HepG2 (cell line): ENCODE measurements at regions not wholly inside any gene's neighbourhood (a gene's known extent, or its start where the extent isn't known, plus 50 kb on each side); places are given as distances from the start of the nearest gene placed in this dataset.

Experiments
- ATF7-NPFF ChIP-seq: sonication (generic); formaldehyde crosslinking; IDR thresholded peaks from 2 replicates; pipeline ENCODE4 v1.8.1; 2023; ENCODE audit warnings: mild to moderate bottlenecking, low read depth, missing genetic modification reagents, moderate library complexity
- CC2D1A ChIP-seq: sonication (generic); formaldehyde crosslinking; IDR thresholded peaks from 2 replicates; pipeline ENCODE4 v1.8.1; 2023; ENCODE audit warnings: mild to moderate bottlenecking, missing genetic modification reagents
- DMAP1 ChIP-seq: IDR thresholded peaks from 2 replicates; pipeline ENCODE4 v1.6.1; 2016
- EP300 ChIP-seq, 3 experiments: sonication (generic) in 1 of 3; formaldehyde crosslinking in 1 of 3; IDR thresholded peaks; 2 replicates each; pipeline versions ENCODE4 v1.5.1 to v1.6.1; 2011 to 2020; ENCODE audit warnings: low read depth in 2 of 3, low read length in 2 of 3, borderline replicate concordance in 1 of 3, improper control_type of control experiment in 1 of 3, mild to moderate bottlenecking in 1 of 3, missing genetic modification reagents in 1 of 3, moderate library complexity in 1 of 3
- HBP1 ChIP-seq: IDR thresholded peaks from 2 replicates; pipeline ENCODE4 v1.6.1; 2016; ENCODE audit warnings: low read depth, control low read depth
- HDAC2 ChIP-seq: sonication (generic); formaldehyde crosslinking; IDR thresholded peaks from 2 replicates; pipeline ENCODE4 v1.4.0; 2020; ENCODE audit warnings: missing genetic modification reagents
- MAF1 ChIP-seq: sonication (generic); formaldehyde crosslinking; IDR thresholded peaks from 2 replicates; pipeline ENCODE4 v1.5.0; 2020; ENCODE audit warnings: missing genetic modification reagents, borderline replicate concordance
- NFIB ChIP-seq: sonication (generic); formaldehyde crosslinking; IDR thresholded peaks from 2 replicates; pipeline ENCODE4 v1.9.0; 2021; ENCODE audit warnings: missing genetic modification reagents, mild to moderate bottlenecking, borderline replicate concordance
- NFKB2 ChIP-seq: sonication (generic); formaldehyde crosslinking; IDR thresholded peaks from 2 replicates; pipeline ENCODE4 v1.4.0; 2020; ENCODE audit warnings: missing genetic modification reagents, borderline replicate concordance
- NR0B2 ChIP-seq: sonication (generic); formaldehyde crosslinking; IDR thresholded peaks from 2 replicates; pipeline ENCODE4 v1.4.0; 2020; ENCODE audit warnings: mild to moderate bottlenecking, missing genetic modification reagents
- PBX2 ChIP-seq: IDR thresholded peaks from 2 replicates; pipeline ENCODE4 v1.6.1; 2016; ENCODE audit warnings: control low read depth
- SNAI1 ChIP-seq: sonication (generic); formaldehyde crosslinking; IDR thresholded peaks from 2 replicates; pipeline ENCODE4 v1.5.0; 2020; ENCODE audit warnings: mild to moderate bottlenecking, missing genetic modification reagents, borderline replicate concordance
- SOX5 ChIP-seq: IDR thresholded peaks from 2 replicates; pipeline ENCODE4 v1.6.1; 2016; ENCODE audit warnings: borderline replicate concordance
- ZNF124 ChIP-seq: sonication (generic); formaldehyde crosslinking; IDR thresholded peaks from 2 replicates; pipeline ENCODE4 v1.4.0; 2020; ENCODE audit warnings: missing genetic modification reagents
- ZNF441 ChIP-seq: sonication (generic); formaldehyde crosslinking; IDR thresholded peaks from 2 replicates; pipeline ENCODE4 v1.7.0; 2021; ENCODE audit warnings: missing genetic modification reagents, borderline replicate concordance
- ZNF562 ChIP-seq: sonication (generic); formaldehyde crosslinking; IDR thresholded peaks from 2 replicates; pipeline ENCODE4 v1.8.0; 2022; ENCODE audit warnings: missing genetic modification reagents, borderline replicate concordance
- ZNF670 ChIP-seq: sonication (generic); formaldehyde crosslinking; IDR thresholded peaks from 2 replicates; pipeline ENCODE4 v1.8.0; 2022; ENCODE audit warnings: mild to moderate bottlenecking, missing genetic modification reagents, borderline replicate concordance
- TF ChIP-seq, protein P1 (sequence below): sonication (generic); formaldehyde crosslinking; IDR thresholded peaks from 2 replicates; pipeline ENCODE4 v1.4.0; 2020; ENCODE audit warnings: missing genetic modification reagents
- TF ChIP-seq, protein P2 (sequence below): sonication (generic); formaldehyde crosslinking; IDR thresholded peaks from 2 replicates; pipeline ENCODE4 v1.5.0; 2020; ENCODE audit warnings: mild to moderate bottlenecking, missing genetic modification reagents
- TF ChIP-seq, protein P3 (sequence below): sonication (generic); formaldehyde crosslinking; IDR thresholded peaks from 2 replicates; pipeline ENCODE4 v1.4.0; 2020; ENCODE audit warnings: missing genetic modification reagents, mild to moderate bottlenecking, borderline replicate concordance

DNA sequence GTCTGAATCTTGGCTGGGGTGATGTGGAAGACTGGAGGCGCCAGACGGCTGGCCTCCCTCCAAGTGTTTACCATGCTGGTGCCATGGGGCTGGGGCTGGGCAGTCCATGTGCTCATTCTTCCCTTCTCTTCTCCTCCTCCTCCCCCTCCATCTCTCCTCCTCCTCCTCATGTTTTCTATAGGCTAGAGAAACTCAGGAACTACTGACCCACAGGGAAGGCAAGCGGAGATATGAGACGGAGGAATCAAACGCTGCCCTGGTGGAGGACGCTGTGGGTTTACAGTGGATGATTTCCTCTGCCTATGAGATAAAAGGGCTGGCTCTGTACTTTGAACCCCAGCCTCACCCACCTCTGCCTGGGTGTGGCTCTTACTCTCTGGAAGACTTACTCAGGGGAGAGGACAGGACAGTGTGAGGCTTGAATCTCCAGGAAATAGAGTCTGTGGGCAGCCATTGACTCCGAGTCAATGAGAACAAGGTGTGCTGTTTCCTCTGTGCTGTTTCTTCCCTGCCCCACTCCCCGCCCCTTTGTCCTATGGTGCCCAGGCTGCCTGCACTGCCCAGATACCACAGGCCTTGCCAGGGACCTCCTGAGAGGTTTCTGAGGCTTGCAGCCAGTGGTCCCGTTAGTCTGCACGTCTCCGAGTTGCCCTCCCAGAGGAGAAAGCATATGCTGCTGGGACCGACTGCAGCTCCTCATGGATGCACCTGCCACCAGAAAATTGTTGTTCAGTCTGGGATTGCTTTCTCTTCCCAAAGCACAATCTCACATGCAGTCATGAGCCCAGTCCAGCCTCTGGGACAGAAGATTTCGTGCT lies 132.6 kb upstream of the ARHGAP5 start (continued):
- TF ChIP-seq, protein P1, sequence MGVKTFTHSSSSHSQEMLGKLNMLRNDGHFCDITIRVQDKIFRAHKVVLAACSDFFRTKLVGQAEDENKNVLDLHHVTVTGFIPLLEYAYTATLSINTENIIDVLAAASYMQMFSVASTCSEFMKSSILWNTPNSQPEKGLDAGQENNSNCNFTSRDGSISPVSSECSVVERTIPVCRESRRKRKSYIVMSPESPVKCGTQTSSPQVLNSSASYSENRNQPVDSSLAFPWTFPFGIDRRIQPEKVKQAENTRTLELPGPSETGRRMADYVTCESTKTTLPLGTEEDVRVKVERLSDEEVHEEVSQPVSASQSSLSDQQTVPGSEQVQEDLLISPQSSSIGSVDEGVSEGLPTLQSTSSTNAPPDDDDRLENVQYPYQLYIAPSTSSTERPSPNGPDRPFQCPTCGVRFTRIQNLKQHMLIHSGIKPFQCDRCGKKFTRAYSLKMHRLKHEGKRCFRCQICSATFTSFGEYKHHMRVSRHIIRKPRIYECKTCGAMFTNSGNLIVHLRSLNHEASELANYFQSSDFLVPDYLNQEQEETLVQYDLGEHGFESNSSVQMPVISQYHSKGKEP (CRISPR knock-in tag) = no peak
- 0 out of 2 replicates have a peak, but pooled peaks have one; percentile 24 for TF ChIP-seq NR0B2 (CRISPR knock-in tag)
- peak; percentile 72 for TF ChIP-seq HDAC2
- TF ChIP-seq, protein P2, sequence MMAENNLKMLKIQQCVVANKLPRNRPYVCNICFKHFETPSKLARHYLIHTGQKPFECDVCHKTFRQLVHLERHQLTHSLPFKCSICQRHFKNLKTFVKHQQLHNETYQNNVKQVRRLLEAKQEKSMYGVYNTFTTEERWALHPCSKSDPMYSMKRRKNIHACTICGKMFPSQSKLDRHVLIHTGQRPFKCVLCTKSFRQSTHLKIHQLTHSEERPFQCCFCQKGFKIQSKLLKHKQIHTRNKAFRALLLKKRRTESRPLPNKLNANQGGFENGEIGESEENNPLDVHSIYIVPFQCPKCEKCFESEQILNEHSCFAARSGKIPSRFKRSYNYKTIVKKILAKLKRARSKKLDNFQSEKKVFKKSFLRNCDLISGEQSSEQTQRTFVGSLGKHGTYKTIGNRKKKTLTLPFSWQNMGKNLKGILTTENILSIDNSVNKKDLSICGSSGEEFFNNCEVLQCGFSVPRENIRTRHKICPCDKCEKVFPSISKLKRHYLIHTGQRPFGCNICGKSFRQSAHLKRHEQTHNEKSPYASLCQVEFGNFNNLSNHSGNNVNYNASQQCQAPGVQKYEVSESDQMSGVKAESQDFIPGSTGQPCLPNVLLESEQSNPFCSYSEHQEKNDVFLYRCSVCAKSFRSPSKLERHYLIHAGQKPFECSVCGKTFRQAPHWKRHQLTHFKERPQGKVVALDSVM (CRISPR knock-in tag) = peak; percentile 34; the same call in 1 of the 2 replicates
- no peak for TF ChIP-seq CC2D1A
- TF ChIP-seq, protein P3, sequence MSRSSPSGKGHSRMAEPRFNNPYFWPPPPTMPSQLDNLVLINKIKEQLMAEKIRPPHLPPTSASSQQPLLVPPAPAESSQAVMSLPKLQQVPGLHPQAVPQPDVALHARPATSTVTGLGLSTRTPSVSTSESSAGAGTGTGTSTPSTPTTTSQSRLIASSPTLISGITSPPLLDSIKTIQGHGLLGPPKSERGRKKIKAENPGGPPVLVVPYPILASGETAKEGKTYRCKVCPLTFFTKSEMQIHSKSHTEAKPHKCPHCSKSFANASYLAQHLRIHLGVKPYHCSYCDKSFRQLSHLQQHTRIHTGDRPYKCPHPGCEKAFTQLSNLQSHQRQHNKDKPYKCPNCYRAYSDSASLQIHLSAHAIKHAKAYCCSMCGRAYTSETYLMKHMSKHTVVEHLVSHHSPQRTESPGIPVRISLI (CRISPR knock-in tag) = no peak
- TF ChIP-seq ATF7-NPFF = no peak
- TF ChIP-seq SNAI1 = no peak
- TF ChIP-seq SOX5 (CRISPR knock-in tag) = peak; percentile 72; the same call in 1 of the 2 replicates
- TF ChIP-seq PBX2 (CRISPR knock-in tag) = no peak
- no peak for TF ChIP-seq NFIB (CRISPR knock-in tag)
- TF ChIP-seq NFKB2 (CRISPR knock-in tag) = peak; percentile 88; the same call in 1 of the 2 replicates
- no peak for TF ChIP-seq ZNF562 (CRISPR knock-in tag)
- TF ChIP-seq DMAP1 (CRISPR knock-in tag) = peak; percentile 89
- no peak for TF ChIP-seq ZNF124 (CRISPR knock-in tag)
- 0 out of 2 replicates have a peak, but pooled peaks have one; percentile 30 for TF ChIP-seq ZNF441 (CRISPR knock-in tag)
- TF ChIP-seq ZNF670 (CRISPR knock-in tag) = no peak
- peak in 1 of 2 experiments; percentile 61; a peak in 1 of 4 replicates for TF ChIP-seq EP300 (IDR thresholded peaks at IDR 0.05; ENCODE audit: low read depth in 2 of 2, low read length in 2 of 2)
- TF ChIP-seq EP300 (CRISPR knock-in tag; IDR thresholded peaks at IDR 0.05; ENCODE audit: borderline replicate concordance) = peak; percentile 73; the same call in 1 of the 2 replicates
- 0 out of 2 replicates have a peak, but pooled peaks have one; percentile 24 for TF ChIP-seq HBP1 (CRISPR knock-in tag)
- TF ChIP-seq MAF1 (CRISPR knock-in tag) = no peak
